Hippocampal formation (tissue), 2 donors: ENCODE measurements at regions not wholly inside any gene's neighbourhood (a gene's known extent, or its start where the extent isn't known, plus 50 kb on each side); places are given as distances from the start of the nearest gene placed in this dataset.

Experiments used
- DNase-seq, 2 donors: peaks; one replicate each; lab custom pipeline; 2025; lab: John Stamatoyannopoulos, UW

DNA sequence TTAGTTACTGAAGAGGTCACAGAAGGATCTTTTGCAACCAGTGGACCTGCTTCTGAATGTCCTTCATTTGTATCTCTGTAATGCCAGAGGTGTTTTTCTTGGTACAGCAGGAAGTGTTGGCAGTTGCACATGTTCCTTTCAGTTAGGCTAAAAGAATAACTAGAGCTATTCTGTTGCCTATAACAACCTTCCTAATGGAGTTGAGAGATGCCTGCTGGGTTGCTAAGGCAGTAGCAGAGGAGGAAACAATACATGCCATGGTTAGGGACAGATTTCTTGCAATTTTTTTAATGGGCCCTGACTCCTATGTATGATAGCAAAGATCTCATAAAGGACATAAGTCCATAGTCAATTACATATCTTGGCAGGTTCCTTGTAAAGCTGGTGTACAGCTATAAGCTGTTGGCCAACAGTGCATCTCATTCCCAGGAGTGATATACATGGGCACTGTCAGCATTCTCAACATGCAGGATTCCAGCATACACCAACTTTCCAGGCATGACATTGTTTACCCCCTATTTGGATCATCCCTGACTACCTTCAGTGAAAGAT is 556.6 kb downstream of the CCER1 start:
- DNase-seq: no peak

DNA sequence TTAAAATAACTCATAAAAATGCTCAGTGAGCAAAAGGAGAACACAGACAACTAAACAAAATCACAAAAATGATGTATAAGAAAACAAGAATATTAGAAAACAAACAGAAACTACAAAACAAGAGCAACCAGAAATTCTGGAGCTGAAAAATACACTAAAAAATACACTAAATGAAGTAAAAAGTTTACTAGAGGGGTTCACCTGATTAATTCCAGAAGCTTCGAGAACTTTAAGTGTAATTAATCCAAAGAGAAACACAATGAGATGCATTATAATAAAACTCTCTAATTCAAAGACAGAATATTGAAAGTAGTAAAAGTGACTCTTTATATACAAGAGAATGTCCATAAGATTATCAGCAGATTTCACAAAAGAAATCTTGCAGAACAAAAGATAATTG is 558.4 kb downstream of the CCER1 start:
- DNase-seq: no peak

GRCh38 chr12:90393652-90394051 is 561.3 kb downstream of the CCER1 start:
- DNase-seq: no peak

- no peak for DNase-seq
Measured at GRCh38 chr12:90393089-90393488, 561.9 kb downstream of the CCER1 start.

DNA sequence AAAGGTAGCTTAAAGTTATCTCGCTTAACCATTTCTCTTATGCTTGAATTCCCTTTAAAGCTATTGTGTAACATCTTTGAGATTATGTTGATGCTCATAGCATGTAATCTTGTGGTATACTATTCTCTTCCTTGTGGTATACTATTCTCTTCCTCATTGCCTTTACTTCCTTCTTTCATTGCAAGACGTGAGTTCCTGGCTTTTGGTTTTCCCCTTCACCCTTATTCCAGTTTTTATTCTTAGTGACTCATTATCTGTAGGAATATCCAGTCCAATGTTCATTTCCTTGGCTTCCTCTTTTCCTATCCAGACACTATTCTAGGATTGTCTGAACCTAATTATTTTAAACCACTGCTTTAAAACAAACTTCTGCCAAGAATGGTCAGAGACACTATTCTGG is 564.0 kb downstream of the CCER1 start:
- no peak for DNase-seq

DNA sequence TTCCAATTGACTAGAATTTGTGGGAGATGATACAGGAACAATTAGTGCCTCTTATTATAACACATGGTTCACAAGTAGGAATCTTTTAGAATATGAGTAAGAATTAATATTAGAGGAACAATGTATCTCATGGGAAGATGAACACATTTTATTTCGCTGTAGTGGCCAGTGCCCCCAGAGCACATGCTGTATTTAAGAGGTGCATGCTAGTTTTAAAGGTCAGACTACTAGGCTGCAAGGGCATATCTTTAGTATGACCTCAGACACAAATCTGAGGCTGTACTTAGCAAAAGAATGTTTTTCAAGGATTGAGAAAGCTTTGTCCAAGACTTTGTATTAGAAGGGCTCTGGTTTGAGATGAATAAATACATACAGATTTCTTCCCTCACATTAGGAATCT is 586.9 kb downstream of the CCER1 start:
- no peak for DNase-seq

- no peak for DNase-seq
Measured at GRCh38 chr12:90366286-90366685, 588.7 kb downstream of the CCER1 start.

DNA sequence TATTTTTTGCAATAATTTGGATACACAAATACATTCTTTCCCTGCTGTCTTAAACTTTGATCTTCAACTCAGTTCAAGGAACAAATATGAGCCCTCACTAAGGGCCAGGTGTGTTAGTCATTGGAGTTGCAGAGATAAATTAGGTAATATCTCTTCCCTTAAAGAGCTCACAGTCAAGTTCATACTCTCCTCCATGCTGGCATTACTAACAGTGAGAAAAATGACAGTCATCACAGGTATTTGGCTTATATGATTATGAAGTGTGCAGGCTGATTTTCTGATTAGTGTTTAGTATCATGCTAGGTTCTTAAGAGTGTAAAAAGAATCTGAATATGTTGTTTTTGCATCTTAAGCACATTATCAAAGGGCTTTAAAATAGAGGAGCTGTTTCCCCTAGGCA is 594.7 kb downstream of the CCER1 start:
- no peak for DNase-seq

GRCh38 chr12:90355711-90356355 is 599.1 kb downstream of the CCER1 start:
- DNase-seq: no peak

DNA sequence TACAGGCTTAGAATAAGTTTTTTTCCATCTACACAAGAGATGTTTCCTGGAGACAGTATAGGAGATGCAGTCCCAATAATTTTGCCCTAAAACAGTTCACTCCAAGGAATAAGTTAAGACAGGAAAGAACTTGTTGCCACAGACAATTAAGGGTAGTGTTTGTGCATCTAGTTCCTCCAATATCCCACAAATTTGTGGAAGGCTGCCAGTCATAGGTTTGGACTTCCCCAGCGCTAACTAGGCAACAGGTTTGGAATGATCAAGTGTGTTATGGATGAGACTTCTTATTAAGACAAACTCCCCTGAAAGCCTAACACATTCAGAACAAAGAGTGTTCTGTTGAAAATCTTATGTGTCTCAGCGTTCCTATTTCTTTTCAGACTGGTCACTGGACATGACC is 611.0 kb downstream of the CCER1 start:
- peak in 1 of 2 donors; percentile 1 for DNase-seq

DNA sequence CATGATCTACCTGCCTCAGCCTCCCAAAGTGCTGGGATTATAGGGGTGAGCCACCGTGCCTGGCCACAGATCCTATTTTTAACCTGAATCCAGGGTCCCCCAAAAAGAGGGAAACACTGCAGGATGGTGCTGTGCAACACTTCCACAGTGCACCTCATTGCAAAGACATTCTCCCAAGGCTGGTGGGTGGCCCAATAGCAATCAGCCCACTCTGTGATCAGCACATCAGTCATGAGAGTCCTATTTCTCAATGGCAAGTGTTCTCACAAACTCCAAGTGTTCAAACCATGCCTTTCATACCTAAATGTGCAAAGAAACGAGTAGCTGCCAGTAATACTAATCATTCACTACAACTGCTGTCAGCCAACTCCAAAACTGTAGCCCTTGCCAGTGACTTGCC is 612.9 kb downstream of the CCER1 start:
- no peak for DNase-seq

GRCh38 chr12:90339837-90340236 is 615.1 kb downstream of the CCER1 start:
- no peak for DNase-seq

GRCh38 chr12:90338365-90338764 is 616.6 kb downstream of the CCER1 start:
- no peak for DNase-seq

GRCh38 chr12:90337018-90337417 is 618.0 kb downstream of the CCER1 start:
- DNase-seq: no peak

- no peak for DNase-seq
Measured at GRCh38 chr12:90335566-90335965, 619.4 kb downstream of the CCER1 start.

GRCh38 chr12:90333939-90334338 is 621.0 kb downstream of the CCER1 start:
- no peak for DNase-seq

GRCh38 chr12:90333424-90333823 is 621.6 kb downstream of the CCER1 start:
- DNase-seq: no peak

DNA sequence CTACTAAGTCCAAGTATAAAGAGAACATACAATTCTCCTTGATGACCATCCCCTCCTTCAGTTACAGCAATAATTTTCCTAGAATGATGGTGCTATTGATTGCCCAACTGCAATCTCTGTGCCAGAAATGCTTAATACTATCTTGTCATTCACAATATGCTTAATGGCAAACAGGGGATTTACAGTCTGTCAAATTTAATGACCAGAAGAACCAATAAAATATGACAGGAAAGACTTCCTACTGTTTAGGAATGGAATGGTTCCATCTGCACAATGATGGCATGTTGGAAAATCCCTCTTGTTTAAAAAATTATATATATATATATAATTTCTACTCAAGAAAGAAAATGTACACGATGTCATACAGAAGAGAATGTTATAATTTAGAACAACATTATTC is 623.2 kb downstream of the CCER1 start:
- DNase-seq: no peak

- DNase-seq: no peak
Measured at GRCh38 chr12:90331262-90331661, 622.6 kb upstream of the ATP2B1 start.

GRCh38 chr12:90327793-90328743 is 619.4 kb upstream of the ATP2B1 start:
- DNase-seq: no peak

DNA sequence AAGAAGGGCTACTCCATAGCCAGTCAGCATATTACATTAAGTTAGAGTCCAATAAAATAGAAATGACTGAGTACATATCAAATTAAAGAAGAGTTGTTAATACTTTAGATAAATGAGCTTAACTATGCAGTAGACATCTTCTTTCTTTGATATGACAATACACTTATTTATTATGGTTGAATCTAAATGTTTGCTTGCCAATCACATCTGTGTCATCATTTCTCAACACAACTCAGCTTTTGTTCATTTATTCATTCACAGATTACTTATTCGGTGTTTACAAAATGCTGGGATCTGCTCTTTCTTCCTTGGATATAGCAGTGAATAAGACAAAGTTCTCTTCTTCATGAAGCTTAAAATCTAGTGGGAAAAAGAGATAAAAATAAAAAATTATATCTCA is 614.6 kb upstream of the ATP2B1 start:
- peak in 1 of 2 donors; percentile 54 for DNase-seq

DNA sequence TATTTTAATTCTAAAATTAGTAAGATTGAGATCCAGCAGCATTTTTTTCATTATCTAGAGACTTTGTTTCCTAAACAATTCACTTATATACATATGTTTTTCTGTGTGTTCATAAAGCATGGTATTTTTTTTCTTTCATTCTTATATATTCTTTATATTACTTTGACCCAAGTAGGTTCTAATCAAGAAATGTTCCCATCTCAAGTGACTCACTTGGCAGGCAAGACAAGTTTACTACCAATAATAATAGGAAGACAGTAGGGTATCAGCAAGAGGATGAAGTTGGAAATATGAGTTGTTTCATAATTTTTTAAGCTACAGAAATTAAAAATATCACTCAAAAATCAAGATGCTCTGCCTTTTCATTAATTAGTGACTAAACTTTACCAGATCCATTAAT is 613.4 kb upstream of the ATP2B1 start:
- DNase-seq: no peak

DNA sequence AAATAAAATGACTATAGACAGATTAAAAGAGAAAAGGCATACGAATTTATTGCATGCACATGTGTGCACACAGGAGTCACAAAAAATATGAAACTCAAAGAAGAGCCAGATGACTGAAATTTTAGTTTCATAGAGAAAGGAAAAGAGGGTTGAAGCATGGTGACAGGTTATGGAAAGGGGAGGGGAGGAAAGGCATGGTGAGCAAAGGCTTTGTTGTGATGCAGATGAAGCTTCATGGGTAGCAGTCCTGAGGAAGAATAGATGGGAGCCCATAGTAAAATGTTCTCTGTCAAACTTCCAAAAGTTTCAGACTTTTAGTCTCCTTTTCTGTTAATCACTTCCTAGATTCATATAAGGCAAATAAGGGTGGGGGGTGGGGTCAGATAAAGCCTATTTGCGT is 612.7 kb upstream of the ATP2B1 start:
- DNase-seq: no peak
